GM03348 (cell line): ENCODE measurements at regions not wholly inside any gene's neighbourhood (a gene's known extent, or its start where the extent isn't known, plus 50 kb on each side); places are given as distances from the start of the nearest gene placed in this dataset.

Source experiments
- DNase-seq: peaks from one replicate; pipeline ENCODE4 v3.0.0; 2012; ENCODE audit warnings: low spot score

- no peak for DNase-seq
Measured at GRCh38 chr1:235925016-235925415, 58.3 kb upstream of the LYST start.

GRCh38 chr1:235923466-235924021 is 56.8 kb upstream of the LYST start:
- no peak for DNase-seq

GRCh38 chr1:235920596-235921375 is 54.1 kb upstream of the LYST start:
- DNase-seq: no peak

- peak; percentile 50 for DNase-seq
Measured at GRCh38 chr1:235919833-235920441, 53.2 kb upstream of the LYST start.

GRCh38 chr1:235919127-235919832 is 52.6 kb upstream of the LYST start:
- no peak for DNase-seq

- no peak for DNase-seq
Measured at GRCh38 chr1:235918465-235918864, 51.8 kb upstream of the LYST start.

- DNase-seq: no peak
Measured at GRCh38 chr1:235918032-235918431, 51.3 kb upstream of the LYST start.

- peak; percentile 93 for DNase-seq
Measured at GRCh38 chr1:235917267-235917811, 50.6 kb upstream of the LYST start.
